SH-SY5Y (cell line): ENCODE measurements at regions not wholly inside any gene's neighbourhood (a gene's known extent, or its start where the extent isn't known, plus 50 kb on each side); places are given as distances from the start of the nearest gene placed in this dataset.

Source experiments
- GATA2 ChIP-seq: IDR thresholded peaks from 2 replicates; pipeline ENCODE4 v1.6.1; 2011; ENCODE audit warnings: mild to moderate bottlenecking, low read depth, low read length
- GATA3 ChIP-seq: IDR thresholded peaks from 2 replicates; pipeline ENCODE4 v1.6.1; 2011; ENCODE audit warnings: low read depth, mild to moderate bottlenecking, low read length, moderate library complexity

DNA sequence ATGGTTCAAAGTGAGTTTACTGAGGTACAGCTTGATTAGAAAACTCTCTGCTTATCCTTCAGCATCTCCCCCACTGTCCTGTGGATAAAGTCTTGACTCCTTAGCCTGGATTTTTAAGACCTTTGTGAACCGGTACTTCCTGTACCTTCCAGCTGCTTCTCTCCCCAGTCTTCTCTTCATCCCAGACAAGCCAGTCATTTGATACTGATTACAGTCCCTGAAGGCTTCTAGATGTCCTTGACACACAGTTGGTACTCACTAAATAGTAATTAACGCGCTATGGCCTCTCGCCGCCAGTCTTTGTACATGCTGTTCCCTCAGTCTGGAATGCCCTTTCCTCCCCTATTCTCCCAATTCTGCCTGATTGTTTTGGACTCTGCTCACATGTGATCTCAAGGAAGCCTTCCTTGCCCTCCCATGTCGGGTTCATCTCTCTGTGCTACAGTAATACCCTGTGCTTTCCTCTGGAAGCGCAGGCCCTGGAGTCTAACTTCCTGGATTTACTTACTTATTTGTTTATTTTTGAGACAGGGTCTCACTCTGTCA is 50.6 kb upstream of the PTGR2 start:
- no peak for TF ChIP-seq GATA3
- no peak for TF ChIP-seq GATA2

DNA sequence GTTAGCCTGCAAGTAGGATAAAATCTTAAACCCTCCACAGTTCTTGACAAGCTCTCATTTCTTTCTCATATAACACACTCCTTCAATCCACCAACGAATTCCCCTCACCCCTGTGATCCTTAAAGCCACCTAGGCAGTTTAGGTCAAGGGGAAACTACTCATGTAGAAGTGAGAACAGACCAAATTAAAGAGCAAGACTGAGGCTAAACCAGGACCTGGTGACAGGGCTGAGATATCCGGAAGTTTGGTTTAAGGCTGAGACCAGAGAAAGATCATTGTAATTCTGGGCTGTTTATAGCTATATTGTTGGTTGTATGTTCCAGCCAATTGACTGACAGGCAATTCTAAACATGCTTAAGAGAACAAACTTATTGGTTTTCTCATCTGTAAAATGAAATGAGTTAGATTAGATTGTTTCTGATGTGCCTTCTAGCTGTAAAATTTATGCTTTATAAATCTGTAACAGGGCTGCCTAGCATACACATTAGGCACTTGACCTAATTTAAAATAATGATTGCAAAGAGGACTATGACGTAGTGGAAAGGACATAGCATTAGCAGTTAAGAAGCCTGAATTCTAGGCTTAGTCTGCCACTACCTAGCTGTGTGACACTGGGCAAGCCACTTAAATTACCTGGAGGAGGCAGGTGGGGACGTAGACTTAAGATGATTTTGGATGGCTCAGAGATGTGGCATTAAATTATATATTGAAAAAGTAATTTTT is 53.9 kb upstream of the PTGR2 start:
- TF ChIP-seq GATA3 = no peak
- no peak for TF ChIP-seq GATA2

DNA sequence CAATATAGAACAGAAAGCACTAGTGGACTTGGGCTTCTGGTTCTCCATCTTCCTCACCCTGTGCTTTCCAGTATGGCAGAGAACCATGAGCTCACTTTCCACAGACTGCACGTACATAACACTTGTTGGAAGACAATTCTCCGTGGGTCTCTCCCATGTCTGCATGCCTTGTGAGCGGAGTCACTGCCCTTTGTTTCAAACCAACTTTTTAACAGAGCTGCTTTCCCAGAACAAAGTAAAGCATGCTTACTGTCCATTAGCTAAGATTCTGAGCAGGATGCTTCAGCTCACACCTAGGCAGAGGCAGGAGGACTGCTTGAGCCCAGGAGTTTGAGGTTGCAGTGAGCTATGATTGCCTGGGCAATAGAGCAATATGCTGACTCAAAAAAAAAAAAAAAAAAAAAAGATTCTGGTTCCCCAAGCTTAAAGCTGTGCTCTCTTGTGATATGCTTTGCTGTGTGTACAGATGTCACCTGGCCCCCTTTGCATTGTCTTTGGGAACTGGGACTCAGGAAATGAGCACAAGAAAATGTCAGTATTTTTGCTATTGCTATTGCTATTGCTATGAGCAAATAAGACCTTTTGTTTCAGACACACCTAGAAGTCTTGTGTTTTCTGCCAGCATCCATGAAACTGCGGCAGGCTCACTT is 54.6 kb upstream of the PTGR2 start:
- TF ChIP-seq GATA3 (no peak), GATA2 (no peak)

DNA sequence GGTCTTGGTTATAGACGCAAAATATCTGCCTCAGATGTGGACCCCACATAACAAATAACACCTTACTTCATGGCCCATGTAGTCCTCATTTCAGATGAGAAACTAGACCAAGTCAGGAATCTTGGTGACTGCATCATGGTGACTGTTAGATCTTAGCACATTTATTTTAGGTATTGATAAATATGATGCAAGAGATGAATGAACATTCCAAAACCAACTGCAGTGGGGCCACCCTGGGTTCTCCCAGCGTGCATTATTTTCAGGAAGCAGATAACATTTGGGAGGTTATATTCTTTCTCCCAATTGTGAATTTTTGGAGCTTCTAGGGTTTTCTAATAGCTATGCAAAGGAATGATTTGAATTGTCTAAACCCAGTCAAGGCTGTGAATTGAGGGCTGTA is 55.2 kb upstream of the PTGR2 start:
- no peak for TF ChIP-seq GATA2
- TF ChIP-seq GATA3 = no peak

DNA sequence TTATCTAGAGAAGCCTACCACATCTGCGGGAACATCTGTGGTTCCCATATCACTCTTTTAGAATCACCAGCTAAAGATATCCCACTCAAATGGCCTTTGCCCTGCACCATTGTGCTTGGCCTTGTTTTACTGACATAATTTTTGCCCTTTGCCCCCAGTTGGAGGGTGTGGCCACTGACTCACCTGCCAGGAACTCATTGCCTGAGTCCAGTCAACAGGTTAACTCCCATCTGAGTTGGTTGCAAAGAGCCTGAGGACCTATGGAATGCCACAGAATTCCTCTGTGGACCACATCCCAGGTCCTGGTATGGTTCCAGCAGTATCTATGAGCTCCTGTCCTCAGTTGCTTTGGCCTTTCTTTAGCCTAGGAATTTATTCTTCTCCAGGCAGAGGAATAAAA is 55.7 kb upstream of the PTGR2 start:
- no peak for TF ChIP-seq GATA3

DNA sequence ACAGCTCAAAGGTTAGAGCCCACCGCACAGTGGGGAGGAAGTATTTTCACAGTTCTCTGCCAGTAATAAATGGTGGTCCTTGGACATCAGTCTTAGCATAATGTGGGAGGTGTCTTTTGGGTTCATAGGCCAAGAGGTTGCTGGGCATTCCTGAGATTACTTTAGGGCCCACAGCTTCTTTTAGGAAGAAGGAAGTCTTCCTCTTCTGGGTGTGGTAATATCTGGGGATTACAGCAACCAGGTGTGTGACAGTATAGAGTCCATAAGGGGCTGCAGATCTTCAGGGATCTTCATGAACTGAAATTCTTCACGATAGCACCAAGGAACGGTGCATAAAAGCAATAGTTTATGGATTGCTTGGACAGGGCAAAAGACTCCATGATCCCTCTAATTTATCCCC is 56.2 kb upstream of the PTGR2 start:
- no peak for TF ChIP-seq GATA2
- no peak for TF ChIP-seq GATA3

DNA sequence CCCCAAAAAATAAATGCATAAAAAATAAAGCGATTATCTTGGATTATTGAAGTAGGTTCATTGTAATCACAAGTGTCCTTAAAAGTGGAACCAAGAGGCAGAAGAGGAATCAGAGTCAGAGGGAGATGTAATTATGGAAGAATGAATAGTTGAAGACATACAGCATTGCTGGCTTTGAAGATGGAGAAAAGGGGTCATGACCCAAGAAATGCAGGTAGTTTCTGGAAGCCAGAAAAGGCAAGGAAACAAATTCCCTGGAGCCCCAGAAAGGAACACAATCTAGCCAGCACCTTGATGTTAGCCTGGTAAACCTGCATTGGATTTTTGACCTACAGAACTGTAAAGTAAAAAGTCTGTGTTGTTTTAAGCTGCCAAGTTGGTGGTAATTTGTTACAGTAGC is 57.5 kb upstream of the PTGR2 start:
- no peak for TF ChIP-seq GATA2
- no peak for TF ChIP-seq GATA3

DNA sequence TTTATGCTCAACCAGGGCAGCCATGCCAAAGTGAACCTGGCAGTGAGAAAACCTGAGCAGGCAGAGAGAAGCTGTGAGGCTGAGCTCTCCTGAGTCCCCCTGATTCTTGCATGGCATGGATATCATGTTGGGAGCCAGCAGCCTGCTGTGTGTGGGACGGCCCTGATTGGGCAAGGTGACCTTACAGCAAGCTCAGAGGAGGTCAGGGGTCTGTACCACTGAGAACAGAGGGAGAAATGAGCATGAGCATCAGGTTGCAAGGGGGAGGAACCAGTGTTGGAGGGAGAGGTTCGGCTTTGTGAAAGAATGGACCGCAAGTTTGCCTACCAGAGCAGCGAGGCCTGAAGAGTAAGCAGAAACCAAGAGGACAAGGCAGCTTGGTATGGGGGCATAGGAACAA is 59.1 kb upstream of the PTGR2 start:
- TF ChIP-seq GATA3 = no peak
- no peak for TF ChIP-seq GATA2

DNA sequence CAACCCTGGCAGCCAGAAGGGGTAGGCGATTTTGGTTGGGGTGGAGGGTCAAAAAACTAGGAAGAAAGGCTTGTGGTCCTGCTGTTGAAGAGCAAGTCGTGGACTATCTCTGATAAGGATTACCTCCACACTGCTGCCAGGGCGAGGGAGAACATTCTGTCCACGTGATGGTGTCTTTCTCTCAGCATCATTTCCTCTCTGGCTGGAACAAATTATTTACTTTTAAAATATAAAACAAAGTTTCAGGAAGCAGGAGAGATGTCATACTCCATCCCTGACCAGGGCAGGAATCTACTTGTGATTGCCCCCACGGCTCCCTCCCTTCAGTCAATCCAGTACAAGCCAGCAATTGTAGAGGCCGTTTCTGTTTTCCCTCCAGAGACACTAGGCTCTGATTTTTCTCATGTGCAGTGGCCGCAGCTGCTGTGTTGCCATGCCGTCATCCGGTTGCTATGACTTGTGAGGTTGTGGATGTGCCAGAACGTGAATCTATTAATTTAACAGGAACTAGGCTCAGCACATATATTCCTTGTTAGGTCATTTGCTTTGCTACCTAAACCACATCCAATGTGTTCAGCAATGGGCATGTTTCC is 61.5 kb upstream of the PTGR2 start:
- no peak for TF ChIP-seq GATA2
- no peak for TF ChIP-seq GATA3

DNA sequence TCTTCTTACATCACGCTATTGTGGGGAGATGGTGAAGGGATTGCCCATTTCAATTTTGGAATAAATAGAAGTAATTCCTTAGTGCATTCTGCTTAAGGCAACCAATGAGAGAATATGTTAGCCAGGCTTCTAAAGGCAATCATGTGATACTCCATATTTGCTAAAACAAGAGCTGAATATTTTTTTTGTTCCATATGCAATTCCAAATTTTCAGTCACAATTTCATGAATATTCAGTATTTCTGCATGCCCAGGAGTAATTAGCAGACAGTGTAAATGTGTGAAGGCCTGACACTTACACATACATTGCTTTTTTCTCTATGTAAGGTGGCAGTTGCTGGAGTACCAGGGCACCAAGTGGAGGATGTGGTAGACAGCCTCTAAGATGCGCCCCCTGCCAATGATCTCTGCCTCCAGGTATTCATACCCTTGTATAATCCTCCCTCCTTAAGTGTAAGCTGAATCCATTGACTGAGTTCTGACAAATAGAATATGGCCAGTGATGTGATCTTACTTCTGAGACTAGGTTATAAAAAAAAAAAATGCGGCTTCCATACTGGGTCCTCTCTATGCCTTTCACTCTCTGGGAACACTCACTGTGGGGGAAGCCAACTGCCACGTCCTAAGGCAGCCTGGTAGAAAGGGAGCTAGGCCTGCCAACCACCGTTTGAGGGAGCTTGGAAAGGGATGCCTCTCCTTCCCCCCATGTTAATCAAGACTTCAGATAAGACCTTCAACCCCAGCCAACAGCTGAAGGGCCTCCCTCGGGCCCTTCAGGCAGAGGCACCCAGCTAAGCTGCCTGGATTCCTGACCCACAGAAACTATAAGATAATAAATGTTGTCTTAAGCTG is 62.7 kb upstream of the PTGR2 start:
- TF ChIP-seq GATA2 = no peak
- TF ChIP-seq GATA3 = no peak

DNA sequence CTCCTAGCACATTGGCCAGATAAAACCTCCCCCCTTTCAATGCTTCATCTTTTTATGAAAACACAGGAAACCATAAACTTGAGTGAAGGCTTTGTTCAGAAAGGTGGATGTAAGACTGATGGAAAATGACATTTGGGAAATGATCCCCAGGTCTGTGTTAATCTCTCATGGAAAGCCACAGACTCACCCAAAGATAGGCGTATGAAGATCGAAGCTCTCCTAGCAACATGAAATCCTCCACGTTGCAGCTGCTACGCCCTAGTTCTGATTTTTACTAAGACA is 63.4 kb upstream of the PTGR2 start:
- no peak for TF ChIP-seq GATA3
- TF ChIP-seq GATA2 = no peak

DNA sequence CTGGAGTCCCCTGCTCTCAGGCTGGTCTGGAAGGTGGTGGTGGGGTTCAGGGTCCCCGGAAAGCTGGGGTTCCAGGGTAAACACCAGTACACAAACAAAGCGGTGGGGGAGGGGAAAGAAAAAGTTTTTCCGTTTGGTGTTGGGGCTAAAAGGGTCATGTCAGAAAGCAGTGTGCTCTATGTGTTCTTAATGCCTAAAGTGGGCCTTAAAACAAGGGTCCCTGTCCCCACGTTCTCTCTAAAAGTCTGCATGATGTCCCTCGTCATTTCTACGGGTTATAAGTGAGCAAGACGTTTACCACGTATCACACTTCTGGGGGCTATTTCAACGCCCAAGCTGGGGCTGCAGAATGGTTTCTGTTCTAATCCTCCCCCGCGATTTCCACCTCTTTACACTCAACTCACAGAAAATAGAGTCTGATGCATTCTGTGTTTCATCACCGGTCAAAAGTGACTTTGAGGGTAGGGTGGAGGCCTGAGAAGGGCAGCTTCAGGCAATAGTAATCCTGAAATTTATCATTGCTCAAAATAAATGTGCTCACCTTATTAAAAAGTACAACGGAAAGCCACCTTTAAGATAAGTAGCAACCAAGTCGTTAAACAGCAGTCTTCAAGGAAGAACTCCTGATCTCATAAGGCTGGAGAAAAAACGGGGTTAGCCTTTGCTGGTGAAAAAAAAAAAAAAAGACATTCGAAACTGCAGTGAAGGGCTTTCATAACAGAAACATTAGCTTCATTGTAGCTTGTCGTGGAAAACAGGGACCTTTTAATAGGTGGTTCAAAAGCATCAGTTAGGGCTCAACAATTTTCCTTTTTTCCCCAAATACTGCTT is 63.9 kb upstream of the PTGR2 start:
- TF ChIP-seq GATA2 (no peak), GATA3 (no peak)

DNA sequence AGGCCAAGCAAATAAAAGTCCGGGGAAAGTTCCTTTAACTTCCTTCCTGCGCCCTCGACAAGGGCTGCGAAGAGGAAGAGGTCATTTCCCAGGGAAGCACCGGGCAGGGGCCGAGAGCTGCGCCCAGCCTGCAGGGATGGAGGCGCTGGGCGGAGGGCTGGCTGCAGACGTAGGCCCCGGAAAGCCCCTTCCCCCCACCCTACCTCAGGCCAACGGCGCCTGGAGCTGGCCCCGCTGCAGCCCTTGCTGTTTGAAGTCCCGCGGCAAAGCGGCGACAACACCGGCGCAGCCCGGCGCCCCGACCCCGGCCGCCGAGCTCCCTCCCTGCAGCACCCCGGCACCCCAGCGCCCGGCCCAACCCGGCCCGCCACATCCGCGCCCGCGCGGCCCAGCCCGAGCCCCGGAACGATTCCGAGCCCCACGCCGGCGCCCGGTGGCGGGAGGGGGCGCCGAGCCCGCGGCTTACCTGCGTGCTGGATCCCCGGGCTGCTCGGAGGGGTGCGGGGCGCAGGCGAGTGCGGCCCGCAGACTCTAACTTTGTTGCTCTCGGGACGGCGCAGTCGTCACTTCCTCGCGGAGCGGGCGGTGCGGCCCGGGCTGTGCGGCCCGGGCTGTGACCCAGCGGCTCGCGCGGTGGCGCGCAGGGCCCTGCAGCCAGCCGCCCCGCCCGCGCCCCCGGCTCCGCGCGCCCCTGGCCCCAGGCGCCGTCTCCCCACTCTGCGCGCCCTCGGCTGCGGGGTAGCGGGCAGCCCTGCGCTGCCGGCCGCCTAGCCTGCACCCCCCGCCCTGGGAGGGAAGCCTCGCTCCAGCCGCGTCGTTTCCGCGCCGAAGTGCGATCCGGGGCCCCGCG is 64.8 kb upstream of the PTGR2 start:
- TF ChIP-seq GATA2 = no peak
- no peak for TF ChIP-seq GATA3
